Small intestine (tissue), 7 donors: ENCODE measurements at regions not wholly inside any gene's neighbourhood (a gene's known extent, or its start where the extent isn't known, plus 50 kb on each side); places are given as distances from the start of the nearest gene placed in this dataset.
"Not testable (repeated sequence)": the region's sequence is repeated elsewhere in the genome, so short reads cannot be mapped to it uniquely, and the experiment has no call there.

ENCODE experiments used
- DNase-seq, 2 donors: peaks; one replicate each; pipeline versions ENCODE4 v3.0.0 to v3.0.0-alpha.2; 2013
- FAIRE-seq: peaks from 2 replicates; lab custom pipeline; 2012; peaks lifted over from hg19 to GRCh38; lab: Jason Lieb, UNC
- H3K27ac ChIP-seq, 3 donors: one replicate each; pipeline ENCODE4 v1.5.1; 2013; ENCODE audit warnings: low read length in 2 of 3, mild to moderate bottlenecking in 2 of 3, control low read depth in 1 of 3, inconsistent platforms in 1 of 3, low read depth in 1 of 3, moderate library complexity in 1 of 3
- H3K27me3 ChIP-seq, 3 donors: one replicate each; pipeline ENCODE4 v1.6.1; 2013; ENCODE audit warnings: low read length in 3 of 3, inconsistent platforms in 1 of 3; ENCODE audit not compliant: control insufficient read depth in 3 of 3, insufficient read depth in 3 of 3
- H3K36me3 ChIP-seq, 3 donors: one replicate each; pipeline ENCODE4 v1.6.1; 2013; ENCODE audit warnings: low read length in 3 of 3, inconsistent platforms in 1 of 3, low read depth in 1 of 3, mild to moderate bottlenecking in 1 of 3, moderate library complexity in 1 of 3; ENCODE audit not compliant: control insufficient read depth in 3 of 3, insufficient read depth in 2 of 3
- H3K4me1 ChIP-seq, 3 donors: one replicate each; pipeline ENCODE4 v1.6.1; 2013; ENCODE audit warnings: low read length in 2 of 3, inconsistent platforms in 1 of 3, low read depth in 1 of 3, mild to moderate bottlenecking in 1 of 3, moderate library complexity in 1 of 3; ENCODE audit not compliant: control insufficient read depth in 3 of 3, insufficient read depth in 2 of 3
- H3K4me3 ChIP-seq, 3 donors: one replicate each; pipeline ENCODE4 v1.5.1; 2013; ENCODE audit warnings: low read length in 3 of 3, control low read depth in 1 of 3, inconsistent platforms in 1 of 3, low read depth in 1 of 3, mild to moderate bottlenecking in 1 of 3, moderate library complexity in 1 of 3
- H3K9me3 ChIP-seq, 2 donors: one replicate each; pipeline ENCODE4 v1.6.1; 2013; ENCODE audit warnings: low read depth in 1 of 2, low read length in 1 of 2; ENCODE audit not compliant: control insufficient read depth in 2 of 2, insufficient read depth in 1 of 2
- WGBS, 3 donors: extraction: QIAGEN DNeasy Blood & Tissue Kit; methylation state at CpG; one replicate each; pipeline ENCODE4 v1.1.7; 2013; 5-methylcytosine and 5-hydroxymethylcytosine counted together
- donor health status: healthy with polysubstance abuse.
- donor health status: control.
- donor health status: control.
- donor health status: Bipolar disorder and iron deficiency.
- donor health status: healthy.

DNA sequence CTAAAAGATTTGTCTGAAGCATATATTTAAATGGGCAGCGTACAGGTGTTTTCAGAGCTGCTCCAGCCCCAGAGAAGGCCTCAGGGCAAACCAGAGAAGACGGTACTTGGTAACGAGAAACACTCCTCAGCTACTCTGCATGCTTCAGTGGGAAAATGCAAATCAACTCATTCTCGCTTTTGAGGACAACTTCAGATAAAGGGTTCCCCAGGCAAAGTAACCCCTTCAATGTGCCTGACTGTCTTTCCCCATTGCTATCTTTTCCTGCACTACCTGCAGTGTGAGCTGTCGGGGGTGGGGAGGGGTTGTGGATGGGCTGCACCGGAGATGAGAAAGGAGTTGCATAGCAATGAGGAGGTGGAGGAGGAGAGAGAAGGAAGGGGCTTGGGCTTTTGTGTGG, 339.7 kb upstream of the CLINT1 start:
- Histone ChIP-seq H3K36me3 (no peaks in the 10 kb centered on the region), H3K9me3 (no peaks in the 10 kb centered on the region), H3K4me3 (no peak overlapping the region), H3K27ac (no peak overlapping the region), H3K27me3 (no peaks in the 10 kb centered on the region), H3K4me1 (no peaks in the 10 kb centered on the region)
- DNase-seq, result no peak
- WGBS, 3 donors, result 58 to 74% (median 61%) methylated on average over 6 of the region's 6 CpGs
- no peak for FAIRE-seq

DNA sequence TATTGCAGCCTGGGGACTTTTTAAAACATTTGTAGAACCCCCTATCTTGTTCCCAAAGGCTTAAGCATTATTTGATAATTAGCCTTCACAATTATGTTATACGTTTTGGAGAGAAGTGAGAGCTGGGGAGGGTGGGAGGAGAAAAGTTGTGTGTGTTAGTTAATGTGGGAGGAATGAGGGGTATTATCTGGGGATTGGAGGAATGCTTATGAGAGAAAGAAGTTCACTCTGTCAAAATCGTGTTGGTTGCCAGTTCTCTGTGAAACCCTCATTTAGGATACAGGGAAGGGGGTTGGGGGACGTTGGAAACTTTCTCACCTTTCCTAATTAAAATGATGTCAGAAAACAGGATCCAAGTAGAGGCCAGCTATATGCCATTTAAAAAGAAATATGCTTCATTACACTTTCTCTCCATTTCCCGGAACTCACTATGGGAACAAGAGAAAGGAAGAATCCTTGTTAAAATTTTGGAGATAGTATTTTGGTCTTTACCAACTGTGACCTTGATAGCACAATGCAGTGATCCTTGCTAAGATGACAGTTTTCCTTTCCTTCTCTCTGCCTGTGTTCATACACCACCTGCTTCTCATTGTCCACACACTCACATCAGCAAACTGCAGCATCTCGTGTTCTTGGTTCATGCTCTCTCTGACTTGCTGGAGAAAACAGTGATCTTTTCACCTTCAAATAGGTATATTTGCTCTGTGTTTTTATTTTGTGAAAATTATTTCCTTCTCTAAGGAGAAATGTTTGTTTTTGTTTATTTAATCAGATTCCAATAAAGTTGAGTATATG, 336.7 kb upstream of the CLINT1 start:
- Histone ChIP-seq H3K27ac (no peak overlapping the region), H3K4me1 (no peaks in the 10 kb centered on the region), H3K36me3 (no peaks in the 10 kb centered on the region), H3K9me3 (peaks cover 0 to 3% of the 10 kb centered on the region in 2 donors), H3K27me3 (peaks cover 0 to 1% (median 0%) of the 10 kb centered on the region in 3 donors), H3K4me3 (no peak overlapping the region)
- DNase-seq (no peak), FAIRE-seq (no peak)
- WGBS, 3 donors, result 44 to 59% (median 52%) methylated on average over 5 of the region's 5 CpGs

DNA sequence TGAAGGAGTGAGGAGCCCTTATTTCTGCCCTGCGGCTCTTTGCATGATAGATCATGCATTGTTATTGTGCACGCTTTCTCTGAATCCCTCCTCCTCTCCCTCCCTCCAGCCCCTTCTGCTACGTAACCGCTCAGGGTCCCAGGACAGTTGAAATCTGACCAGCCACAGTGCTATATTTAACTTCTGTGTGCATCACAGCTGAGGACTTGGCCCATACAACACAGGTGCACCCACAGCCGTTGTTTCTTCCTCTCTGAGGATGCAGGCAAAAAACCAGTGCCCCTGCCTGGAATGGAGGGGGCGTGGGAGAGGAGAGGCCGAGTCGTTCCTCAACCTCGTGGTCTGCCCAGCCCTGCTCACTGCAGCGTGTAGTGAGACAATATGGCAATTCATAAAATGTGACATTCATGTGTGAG, 335.6 kb upstream of the CLINT1 start:
- FAIRE-seq, result no peak
- H3K27me3 ChIP-seq, result peaks cover 0 to 2% (median 0%) of the 10 kb centered on the region in 3 donors
- no peaks in the 10 kb centered on the region for H3K36me3 ChIP-seq
- WGBS, 3 donors, result 54 to 69% (median 64%) methylated on average over 10 of the region's 10 CpGs
- H3K4me3 ChIP-seq, result no peak overlapping the region
- no peaks in the 10 kb centered on the region for H3K4me1 ChIP-seq
- H3K27ac ChIP-seq, result no peak overlapping the region
- no peak for DNase-seq
- peaks cover 0 to 3% of the 10 kb centered on the region in 2 donors for H3K9me3 ChIP-seq

DNA sequence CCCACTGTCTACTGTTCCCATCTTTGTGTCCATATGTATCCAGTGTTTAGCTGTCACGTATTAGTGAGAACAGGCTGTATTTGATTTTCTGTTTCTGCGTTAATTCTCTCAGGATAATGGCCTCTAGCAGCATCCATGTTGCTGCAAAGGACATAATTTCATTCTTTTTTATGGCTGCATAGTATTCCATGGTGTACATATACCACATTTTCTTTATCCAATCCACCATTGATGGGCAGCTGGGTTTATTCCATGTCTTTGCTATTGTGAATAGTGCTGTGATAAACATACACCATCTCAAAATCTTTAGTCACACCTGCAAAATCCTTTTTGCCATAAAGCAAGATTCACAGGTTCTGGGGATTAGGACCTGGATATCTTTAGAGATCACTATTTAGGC, 334.4 kb upstream of the CLINT1 start:
- not testable (repeated sequence) for H3K27me3 ChIP-seq, H3K36me3 ChIP-seq, FAIRE-seq, H3K4me3 ChIP-seq, H3K27ac ChIP-seq, H3K9me3 ChIP-seq, DNase-seq, H3K4me1 ChIP-seq
- 83 to 100% (median 93%) methylated on average over 2 of the region's 2 CpGs for WGBS, 3 donors

DNA sequence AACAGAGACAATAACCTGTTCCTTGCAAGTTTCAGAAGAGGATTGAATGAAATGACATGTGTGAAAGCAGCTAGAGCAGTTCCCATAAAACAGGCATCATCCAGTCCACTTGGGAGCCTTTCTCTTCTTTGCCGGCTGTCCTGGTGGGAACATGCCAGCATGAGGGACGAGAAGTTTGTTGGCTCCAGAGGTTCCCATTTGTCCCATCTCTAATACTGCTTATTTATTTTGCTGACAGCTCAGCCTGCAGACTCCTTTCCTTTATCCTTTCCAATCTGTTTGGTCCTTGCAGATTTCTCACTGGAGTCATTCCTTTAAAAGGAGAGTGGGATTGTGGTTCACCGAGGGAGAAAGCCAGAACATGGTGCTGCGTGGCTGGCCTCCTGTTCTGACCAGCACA, 321.5 kb upstream of the CLINT1 start:
- FAIRE-seq (no peak), DNase-seq (no peak)
- Histone ChIP-seq H3K4me1 (no peaks in the 10 kb centered on the region), H3K36me3 (no peaks in the 10 kb centered on the region), H3K9me3 (peaks cover 0 to 3% of the 10 kb centered on the region in 2 donors), H3K4me3 (no peak overlapping the region), H3K27me3 (no peaks in the 10 kb centered on the region), H3K27ac (no peak overlapping the region)
- 81 to 91% (median 81%) methylated on average over 4 of the region's 4 CpGs for WGBS, 3 donors

DNA sequence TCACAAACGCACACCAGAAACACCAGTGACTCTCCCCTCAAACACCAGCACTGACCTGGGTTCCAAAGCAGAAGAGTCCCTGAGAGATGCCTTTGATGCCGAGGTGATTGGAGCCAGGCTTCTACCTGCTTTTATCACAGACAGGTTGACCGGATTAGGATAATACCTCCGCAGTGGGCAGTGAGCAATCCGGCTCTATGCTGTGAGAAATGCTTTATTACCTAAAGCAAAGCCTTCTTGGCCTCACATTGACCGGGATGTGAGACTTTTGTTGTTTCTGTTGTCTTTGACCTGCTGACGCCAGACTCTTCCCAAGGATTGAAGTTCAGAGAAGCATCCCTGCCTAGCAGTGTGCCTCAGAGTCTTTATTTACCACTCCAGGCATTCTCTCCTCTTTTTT, 320.3 kb upstream of the CLINT1 start:
- FAIRE-seq, result no peak
- Histone ChIP-seq H3K9me3 (peaks cover 0 to 3% of the 10 kb centered on the region in 2 donors), H3K4me1 (no peaks in the 10 kb centered on the region), H3K36me3 (no peaks in the 10 kb centered on the region), H3K27ac (no peak overlapping the region), H3K27me3 (no peaks in the 10 kb centered on the region), H3K4me3 (no peak overlapping the region)
- WGBS, 3 donors, result 75 to 89% (median 85%) methylated on average over 7 of the region's 7 CpGs
- DNase-seq, result no peak

DNA sequence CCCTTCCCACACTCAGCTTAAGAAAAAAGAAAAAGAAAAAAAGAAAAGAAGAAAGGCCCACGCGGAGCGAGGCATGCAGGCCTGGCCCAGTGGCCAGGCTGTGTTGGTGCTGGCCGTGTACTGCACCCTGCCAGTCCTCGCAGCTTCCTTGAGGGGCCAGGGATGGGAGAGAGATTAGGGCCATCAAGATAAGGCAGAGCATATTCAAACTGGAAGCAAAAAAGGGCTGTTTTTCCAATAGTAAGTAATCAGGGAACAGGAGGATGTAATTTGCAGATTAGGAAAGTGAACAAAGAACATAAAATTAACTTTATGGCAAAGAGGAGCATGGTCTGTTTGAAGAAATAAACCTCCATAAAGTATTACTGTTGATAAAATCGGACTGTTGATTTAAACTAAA, 319.6 kb upstream of the CLINT1 start:
- H3K4me3 ChIP-seq, result no peak overlapping the region
- FAIRE-seq (no peak), DNase-seq (no peak)
- 69 to 72% (median 71%) methylated on average over 6 of the region's 6 CpGs for WGBS, 3 donors
- H3K27me3 ChIP-seq, result no peaks in the 10 kb centered on the region
- no peak overlapping the region for H3K27ac ChIP-seq
- H3K4me1 ChIP-seq, result no peaks in the 10 kb centered on the region
- H3K36me3 ChIP-seq, result no peaks in the 10 kb centered on the region
- H3K9me3 ChIP-seq, result peaks cover 0 to 3% of the 10 kb centered on the region in 2 donors

DNA sequence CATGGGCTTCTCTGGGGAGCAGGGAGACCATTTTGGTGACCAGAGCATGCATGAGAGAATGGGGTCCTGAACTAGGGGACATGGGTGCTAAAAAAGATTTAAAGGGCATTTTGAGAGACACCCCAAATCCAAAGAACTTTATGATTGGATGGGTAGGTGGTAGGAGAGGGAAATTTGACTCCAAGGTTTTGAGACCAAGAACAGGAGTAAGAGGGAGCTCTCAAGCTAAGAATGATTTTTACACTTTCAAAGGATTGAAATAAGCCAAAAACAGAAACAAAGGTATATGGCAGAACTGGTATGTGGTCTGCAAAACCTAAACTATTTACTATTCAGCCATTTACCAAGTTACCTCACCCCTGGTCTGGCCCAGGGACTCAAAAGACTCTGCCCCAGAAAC, 318.2 kb upstream of the CLINT1 start:
- no peak overlapping the region for H3K27ac ChIP-seq
- no peak overlapping the region for H3K4me3 ChIP-seq

More for the DNA sequence above, 318.2 kb upstream of the CLINT1 start:
- Histone ChIP-seq H3K4me1 (no peaks in the 10 kb centered on the region), H3K36me3 (no peaks in the 10 kb centered on the region), H3K9me3 (no peaks in the 10 kb centered on the region), H3K27me3 (no peaks in the 10 kb centered on the region)
- no peak for DNase-seq
- FAIRE-seq, result no peak
